HG03103 (cell line): ENCODE measurements at regions not wholly inside any gene's neighbourhood (a gene's known extent, or its start where the extent isn't known, plus 50 kb on each side); places are given as distances from the start of the nearest gene placed in this dataset.

Experiments used
- ATAC-seq: cut with Tn5 transposase; IDR thresholded peaks from one replicate; pipeline ENCODE4 v1.9.1; 2021; ENCODE audit warnings: low read depth; ENCODE audit not compliant: unreplicated experiment

DNA sequence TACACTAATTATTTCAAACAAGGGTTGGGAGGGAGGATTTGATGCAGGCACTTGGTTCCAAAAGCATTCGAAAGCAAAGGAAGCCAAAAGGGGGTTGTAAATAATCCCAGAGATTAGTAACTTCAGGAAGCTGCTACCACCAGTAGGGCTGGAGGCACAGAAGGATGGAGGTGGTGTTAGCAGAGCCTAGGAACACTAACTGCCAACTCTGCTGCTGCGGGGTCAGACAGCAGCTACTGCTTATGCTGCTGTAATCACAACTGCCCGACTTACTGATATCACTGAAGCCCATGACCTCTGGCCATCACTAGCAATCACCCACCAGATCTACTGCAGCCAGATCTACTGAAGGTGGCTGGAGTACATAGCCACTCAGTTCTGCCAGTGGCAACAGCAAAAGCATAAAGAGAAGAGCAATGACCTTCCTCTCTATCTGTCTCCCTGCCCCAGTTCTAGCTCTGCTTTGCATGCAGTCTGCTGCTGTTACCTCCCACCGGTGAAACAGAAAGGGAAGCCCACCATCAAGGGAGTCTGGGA lies 408.5 kb downstream of the PLPP3 start:
- ATAC-seq, result no peak

DNA sequence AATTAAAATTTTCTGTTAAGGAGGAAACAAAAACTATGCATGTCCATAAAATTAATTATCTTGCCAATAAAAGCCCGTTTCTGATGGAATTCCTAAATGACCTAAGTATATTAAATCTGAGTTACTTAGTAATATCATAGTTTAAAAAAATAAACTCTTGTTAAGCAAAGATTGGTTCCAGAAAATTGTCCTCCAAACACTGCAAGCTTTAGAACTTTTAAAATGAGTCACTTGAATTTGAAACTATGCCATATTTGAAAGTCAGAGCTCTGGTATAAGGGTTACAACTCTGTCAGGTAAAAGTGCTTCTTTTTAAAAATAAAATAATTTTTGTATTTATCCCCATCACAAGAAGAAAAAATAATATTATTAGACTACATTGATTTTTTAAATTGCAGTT lies 409.5 kb downstream of the PLPP3 start:
- no peak for ATAC-seq

DNA sequence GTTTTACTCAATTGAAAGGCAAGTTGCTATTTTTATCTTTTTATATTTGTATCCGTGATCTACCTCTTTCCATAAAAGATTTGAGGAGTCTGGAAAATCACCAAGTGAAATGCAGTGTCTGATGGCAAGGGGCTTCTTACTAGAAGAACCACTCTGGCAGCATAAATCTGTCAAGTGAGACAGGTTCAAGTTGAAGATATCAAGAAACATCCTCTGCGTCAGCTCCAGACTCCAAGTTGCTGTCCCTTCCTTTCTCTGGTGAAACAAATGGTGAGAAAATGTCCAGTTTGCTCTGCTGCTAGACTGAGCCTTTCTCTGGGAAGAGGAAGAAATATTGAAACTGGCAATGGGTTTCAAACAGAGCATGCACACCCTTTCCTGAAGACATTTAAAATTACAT lies 411.2 kb downstream of the PLPP3 start:
- no peak for ATAC-seq

DNA sequence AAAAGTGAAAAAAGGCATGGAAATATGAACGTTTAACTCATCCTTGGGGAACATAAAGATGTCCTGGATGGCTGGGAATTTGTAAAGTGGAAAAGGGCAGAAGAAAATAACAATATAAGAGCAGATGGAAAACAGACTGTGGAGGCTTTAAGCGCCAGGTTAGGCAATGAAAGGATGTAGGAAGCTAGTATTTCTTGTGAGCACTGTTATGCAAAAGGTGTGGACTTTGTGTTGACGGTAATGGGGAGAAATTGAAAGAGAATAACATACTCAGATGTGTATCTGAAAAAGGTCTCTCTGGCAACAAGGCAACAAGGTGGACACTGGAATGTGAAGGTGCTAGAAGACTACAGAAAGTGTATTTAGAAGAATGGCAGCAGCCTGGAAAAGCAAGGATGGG lies 411.8 kb downstream of the PLPP3 start:
- no peak for ATAC-seq

DNA sequence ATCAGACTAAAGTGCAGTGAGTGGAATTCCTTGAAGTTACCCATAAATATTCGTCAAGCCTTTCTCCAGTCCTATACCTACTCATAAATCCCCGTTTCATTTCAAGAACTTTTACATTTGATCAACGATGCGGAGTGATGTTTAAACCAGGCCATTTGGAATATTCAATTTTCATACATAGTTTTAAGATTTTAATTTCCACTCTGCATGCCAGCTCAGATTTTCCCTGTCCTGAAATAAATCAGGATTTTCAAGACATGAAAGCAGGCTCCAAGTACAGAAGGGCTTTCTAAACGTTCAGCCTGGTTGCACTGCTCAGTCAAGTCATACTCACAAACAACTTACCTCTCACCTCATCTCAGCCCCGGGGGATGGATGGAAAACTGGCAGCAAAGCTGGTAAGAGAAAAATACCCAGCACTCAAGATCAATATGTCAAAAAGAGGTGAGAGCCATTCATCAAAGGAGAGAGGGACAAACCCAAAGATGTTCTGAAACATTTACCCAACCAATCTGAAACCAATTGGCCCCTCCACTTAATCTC lies 418.5 kb downstream of the PLPP3 start:
- no peak for ATAC-seq

DNA sequence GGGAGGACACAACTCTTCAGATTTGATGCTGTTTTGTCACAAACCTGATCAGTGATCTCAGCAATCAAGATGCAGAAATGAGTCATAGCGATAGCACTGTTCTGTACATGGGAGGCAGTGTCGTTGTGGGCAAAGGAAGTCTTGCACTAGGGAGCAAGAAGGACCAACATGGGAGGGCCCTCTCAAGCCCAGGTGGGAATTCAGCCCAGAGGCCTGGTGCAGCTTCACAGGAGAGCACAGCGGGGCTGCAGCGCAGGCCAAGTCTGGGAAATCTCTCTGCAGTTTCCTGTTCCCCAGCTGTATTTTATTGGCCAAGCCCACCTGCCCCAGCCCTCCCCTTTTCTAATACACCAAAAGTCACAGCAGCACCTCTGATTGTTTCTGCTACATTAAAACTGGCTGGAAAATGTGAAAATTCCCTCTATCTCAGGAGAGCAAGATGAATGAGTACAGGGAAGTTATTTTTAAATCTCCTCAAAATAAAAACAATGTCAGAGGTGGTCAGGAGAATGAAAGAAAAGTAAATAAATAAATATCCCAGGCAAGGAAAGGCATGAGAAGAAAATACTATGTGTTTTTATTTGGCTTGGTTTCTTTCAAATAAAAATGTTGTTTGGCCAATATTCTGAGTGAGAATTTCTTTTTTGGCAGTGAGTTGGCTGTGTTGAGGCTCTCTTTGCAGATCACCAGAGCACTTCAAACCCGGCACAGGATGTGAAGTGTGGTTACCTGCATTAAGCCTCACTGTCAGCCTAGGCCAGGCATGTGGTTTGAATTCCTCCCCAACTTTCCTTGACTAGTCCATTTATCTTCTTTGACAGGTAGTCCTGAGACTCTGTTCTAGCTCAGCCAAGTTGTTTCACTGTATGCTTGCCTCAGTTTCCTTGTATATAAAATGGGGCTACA lies 422.1 kb downstream of the PLPP3 start:
- no peak for ATAC-seq

DNA sequence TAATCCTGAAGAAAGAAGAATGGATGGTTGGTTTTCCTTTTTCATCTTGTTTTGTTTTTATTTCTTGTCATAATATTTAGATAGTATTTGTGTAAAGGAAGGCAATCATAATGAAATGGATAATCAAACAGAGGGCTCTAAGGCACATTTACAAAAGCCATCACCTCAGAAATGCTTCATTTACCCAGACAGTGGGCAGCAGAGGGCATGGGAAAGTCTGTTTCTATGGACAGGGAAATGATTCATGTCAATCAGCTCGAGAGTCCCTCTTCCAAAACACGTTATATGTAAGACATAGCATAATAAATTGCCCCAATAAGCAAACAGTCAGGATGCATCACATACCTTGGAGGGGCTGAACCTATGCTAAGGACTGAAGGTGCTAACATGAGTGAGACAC lies 426.1 kb downstream of the PLPP3 start:
- ATAC-seq, result no peak

DNA sequence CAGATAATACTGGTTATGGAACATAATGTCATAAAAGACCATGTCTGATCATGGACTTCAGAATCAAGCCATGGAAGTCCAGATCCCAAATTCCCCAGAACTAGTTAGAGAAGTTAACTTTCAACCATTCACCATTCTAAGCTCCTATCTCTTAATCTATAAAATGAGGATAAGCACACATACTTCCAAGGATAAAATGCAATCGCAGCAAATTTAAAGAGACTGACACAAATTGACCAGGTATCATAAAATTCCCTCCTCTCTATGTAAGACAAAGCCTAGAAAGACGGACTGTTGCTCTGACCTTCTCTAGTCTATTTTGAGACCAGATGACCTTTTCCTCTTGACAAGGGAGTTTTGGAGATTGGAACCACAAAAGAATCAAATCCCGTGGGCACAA lies 426.7 kb downstream of the PLPP3 start:
- no peak for ATAC-seq

DNA sequence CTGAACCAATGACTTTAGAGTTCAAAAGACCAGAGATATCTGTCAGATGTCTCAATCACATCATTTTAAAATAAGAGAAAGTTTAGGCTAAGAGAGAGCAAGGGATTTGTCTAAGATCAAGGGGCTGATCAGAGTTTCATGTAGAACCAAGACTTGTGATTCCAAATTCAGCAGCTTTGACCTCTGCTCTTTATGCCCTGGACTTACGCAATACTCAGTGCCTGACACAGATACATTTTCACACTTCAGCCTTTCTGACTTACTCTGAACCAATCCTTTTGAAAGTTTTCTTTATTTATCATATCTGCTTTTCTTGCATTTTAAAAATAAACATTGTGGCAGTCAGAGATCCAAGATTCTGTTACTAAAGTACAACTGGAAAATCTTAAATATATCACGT lies 428.0 kb downstream of the PLPP3 start:
- ATAC-seq, result no peak

DNA sequence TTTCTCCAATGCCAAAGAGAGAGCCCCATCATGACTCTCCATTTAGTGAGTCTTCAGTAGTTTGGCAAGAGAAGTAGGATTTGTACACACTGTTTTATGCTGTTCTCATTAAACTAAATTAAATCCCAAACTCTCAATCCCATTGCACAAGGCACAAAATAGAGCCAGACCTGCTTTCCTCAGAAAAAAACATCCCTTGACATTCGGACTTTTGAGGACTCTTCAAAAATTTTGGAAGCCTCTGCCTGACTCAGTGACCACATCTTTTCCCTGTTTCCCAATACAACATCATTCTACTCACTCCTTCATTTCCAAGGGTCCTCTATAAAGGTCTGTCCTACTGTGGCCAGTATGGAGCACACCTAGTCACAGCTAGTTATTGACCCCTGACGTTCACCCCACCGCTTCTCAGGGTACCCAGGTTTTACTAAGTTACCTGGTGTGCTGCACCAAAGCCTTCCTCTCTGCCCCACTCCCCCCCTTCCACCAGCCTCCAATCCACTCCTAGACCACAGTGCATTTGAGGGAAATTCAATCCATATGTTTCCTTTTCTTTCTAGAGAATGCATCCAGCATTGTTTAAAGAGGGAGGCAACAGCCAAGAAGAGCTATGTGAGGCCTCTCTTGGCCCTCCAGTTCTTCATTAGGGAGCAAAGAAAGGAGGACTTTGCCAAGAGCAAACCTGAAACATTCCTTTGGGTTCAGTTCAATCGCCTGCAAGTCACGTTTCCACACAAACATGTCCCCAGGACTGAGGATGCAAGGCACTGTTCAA lies 428.7 kb downstream of the PLPP3 start:
- no peak for ATAC-seq

DNA sequence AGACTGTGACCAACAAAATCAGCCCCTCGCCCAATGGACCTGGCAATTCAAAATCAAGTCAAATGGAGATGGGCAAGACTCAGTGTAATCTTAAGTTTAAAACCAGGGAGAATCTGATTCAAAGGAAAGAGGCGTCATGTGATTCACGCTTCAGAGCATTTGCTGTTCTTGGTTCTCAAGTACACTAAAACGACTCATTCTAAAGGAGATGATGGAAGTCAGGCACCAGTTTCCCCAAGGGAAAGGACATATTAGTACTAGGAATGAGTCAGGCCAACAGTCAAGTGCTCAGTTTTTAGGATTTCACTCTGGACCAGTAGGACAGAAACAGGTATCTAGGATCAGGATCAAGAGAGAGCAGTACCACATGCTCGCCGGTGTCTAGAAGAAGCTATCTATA lies 429.6 kb downstream of the PLPP3 start:
- no peak for ATAC-seq

DNA sequence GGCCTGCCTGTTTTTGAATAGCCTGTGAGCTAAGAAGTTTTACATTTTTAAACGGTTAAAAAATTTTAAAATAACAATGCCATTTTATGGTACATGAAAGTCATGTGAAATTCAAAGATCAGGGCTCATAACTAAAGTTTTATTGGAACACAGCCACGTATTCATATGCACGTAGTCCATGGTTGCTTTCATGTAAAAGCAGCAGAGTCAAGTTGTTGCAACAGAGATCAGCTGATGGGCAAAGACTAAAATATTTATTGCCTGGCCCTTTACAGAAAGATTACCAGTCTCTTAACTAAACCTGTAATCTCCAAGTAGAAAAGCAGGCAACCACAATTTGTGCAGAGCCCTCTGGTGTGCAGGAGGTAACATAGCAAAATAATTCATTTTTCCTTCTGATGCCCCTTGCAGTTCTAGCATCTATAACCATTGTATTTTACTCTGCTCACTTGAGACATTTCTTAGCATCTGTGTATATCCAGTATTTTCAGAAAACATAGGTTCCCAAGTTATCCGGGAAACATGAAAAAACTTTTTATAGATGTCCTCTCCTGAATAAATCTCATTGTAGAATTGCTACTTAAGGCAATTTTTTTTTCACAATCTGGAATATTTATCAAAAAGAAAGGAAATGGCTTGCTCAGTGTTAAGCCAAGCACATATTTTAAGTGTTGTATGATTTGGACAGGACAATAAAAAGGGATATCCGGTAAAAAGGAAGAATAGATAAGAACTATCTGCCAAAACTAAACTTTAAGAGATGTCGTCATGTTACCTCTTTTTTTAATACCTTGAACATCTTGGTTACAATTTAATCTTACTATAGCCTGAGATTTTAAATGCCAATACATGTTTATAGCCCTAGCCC lies 430.8 kb downstream of the PLPP3 start:
- no peak for ATAC-seq

DNA sequence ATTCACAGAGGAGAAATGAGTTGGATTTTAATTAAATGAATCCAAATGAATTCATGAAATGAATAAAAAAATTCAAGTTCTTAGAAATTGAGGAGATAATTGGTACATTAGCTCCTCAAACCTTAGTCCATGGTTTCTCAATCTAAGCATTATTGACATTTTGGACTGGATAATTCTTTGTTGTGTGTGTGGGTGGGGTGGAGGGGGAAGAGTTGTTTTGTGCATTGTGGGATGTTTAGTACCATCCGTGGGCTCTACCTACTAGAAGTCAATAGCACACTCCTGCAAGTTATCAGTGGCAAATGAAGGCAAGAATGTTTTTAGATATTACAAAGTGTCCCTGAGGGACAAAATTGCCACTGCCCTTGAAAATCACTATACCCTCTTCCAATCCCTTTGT lies 431.9 kb downstream of the PLPP3 start:
- ATAC-seq, result no peak

DNA sequence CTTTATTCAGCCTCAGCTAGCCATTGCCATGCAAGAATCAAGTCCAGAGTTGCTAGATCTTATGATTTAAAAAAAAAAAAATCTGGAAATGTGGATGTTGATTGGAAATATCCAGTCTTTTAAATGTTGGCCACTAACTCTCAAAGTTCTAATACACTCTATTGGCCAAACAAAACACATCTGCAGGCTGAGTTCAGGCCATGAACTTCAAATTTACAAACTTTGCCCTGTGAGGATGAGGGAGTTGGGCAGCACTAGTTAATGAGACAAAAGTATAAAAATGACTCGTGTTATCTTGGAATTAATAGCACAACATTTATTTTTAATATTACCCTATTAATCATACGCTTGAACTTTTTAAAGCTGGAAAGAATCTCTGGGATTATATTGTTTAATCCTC lies 432.3 kb downstream of the PLPP3 start:
- no peak for ATAC-seq

DNA sequence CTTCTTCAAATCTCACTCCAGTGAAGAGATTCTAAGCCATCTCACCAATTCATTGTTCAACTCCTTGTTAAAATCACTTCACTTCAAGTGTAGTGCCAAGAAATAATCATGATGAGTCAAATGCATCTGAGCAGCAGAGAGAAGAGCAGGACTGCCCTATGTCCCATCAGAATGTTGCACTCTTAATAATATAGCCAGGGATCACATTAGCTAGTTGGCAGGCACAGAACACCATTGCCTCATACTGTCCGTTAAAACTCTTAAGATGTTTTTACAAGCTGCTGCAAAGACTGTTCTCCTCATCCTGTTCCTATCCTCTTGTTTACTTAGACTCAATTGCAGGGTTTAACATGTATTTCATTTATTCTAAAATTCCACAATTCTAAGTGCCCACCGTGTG lies 432.9 kb downstream of the PLPP3 start:
- no peak for ATAC-seq

DNA sequence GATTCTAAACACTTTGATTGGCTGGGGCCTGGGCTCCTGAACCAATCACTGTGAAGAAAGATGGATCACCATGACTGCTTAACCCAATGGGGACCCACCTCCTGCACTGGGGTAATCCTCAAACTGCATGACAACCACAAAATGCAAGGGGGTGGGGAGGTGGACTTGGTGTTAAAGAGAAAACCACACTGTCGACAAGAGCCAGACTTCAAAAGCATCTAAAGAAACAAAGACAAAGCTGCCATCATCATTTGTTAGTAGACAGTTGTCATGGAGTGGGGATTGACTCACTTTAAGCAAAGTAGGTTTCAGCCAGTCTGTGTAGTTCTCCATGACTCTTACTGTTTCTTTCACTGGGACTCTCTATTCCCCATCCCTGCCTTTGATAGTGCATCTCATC lies 433.8 kb downstream of the PLPP3 start:
- no peak for ATAC-seq

DNA sequence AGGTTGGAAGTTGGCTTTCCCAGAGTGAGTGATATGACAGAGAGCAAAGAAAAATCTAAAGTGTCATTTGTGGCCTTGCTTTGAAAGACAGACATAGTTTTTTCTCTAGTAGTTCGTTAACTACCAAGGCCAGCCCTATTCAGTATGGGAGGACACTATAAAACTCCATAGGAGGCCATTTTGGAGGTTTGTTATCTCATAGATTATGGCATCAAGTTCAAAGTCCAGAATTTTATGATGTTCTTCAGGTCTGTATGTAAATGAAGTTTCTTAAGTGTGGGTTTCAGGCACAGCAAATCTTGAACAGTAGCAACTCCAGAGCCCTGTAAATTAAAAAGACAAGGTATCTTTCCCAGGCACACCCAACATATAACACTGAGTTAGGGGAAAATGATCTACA lies 437.1 kb downstream of the PLPP3 start:
- ATAC-seq, result no peak

DNA sequence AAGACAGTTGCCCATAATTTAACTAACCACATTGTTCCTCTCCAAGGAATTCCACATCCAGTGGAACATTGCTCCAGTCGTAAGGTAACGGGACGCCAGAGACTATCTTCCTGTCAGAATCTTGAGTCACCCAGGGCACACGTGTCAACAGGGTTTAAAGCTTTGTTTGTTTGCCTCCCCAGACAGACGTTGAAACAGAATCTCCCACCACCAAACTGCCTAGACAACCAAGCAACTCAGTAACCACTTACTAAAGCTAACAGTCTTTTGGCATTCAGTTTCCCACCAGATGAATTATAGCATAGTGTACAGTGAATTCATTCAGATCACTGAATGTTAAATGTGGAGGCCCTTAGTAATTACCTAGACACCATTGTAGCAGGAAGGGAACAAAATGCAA lies 439.5 kb downstream of the PLPP3 start:
- ATAC-seq, result no peak

DNA sequence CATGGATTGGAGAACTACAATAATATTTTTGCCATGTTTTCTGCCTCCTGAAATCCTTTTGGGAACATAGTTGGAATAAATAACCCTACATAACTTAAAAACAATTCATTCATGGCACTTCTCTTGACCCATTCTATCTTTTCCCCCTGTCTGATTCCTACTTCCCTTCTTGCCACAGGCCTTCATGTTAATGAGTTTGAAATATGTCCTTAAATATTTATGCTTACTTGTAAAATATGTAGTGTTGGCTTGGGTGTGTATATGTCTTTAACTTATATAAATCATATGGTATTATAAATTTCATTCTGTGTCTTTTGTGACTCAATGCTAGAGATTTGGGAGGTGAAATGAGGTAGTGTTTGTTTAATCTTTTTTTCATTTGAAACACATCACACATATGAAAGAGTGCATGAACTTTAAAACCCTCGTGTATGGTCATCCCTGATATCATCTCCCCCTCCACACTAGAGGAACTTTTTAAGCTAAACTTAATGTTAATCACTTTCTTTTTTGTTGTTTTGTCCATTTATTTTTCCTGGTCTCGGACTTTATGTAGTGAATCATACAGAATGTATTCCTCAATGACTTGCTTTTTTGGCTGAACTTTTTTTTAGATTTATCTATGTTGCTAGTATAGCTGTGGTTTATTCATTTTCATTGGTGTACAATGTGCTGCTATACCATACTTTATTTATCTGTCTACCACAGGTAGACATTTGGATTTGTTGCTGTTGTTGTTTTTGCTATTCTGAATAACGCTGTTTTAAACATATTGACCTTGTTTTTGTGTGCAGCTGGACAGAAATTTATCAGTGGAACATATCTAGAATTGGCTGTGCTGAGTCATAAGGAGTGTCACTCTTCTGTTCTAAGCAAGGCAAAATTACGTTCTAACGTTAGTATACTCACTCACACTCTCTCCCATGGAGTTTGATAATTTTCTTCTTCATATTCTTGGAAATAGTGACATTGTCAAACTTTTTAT lies 441.6 kb downstream of the PLPP3 start:
- no peak for ATAC-seq
